A673 (cell line): ENCODE measurements at regions not wholly inside any gene's neighbourhood (a gene's known extent, or its start where the extent isn't known, plus 50 kb on each side); places are given as distances from the start of the nearest gene placed in this dataset.

Source experiments
- CTCF ChIP-seq: fragments of 300-800, 200-600 bp; sonication (generic); conservative IDR thresholded peaks from 2 replicates; pipeline ENCODE4 v1.5.1; 2017; ENCODE audit warnings: low read depth, mild to moderate bottlenecking, antibody characterized with exemption, low read length, moderate library complexity, mixed read lengths
- EZH2 ChIP-seq: fragments of 200-600 bp; sonication (generic); IDR thresholded peaks from 2 replicates; pipeline ENCODE4 v1.6.1; 2017; ENCODE audit warnings: borderline replicate concordance, low read depth, mild to moderate bottlenecking, mixed read lengths, antibody characterized with exemption, low read length; ENCODE audit not compliant: poor library complexity, severe bottlenecking

GRCh38 chr6:2505624-2506023 lies 245.1 kb downstream of the MYLK4 start:
- peak; percentile 83 for TF ChIP-seq CTCF
- no peak for TF ChIP-seq EZH2
